22Rv1 (cell line): ENCODE measurements at regions not wholly inside any gene's neighbourhood (a gene's known extent, or its start where the extent isn't known, plus 50 kb on each side); places are given as distances from the start of the nearest gene placed in this dataset.
"Not testable (repeated sequence)": the region's sequence is repeated elsewhere in the genome, so short reads cannot be mapped to it uniquely, and the experiment has no call there.

Experiments used
- H3K27ac ChIP-seq: fragments of 450-650 bp; 2 replicates; pipeline ENCODE4 v1.5.1; 2017
- CTCF ChIP-seq: fragments of 450-650 bp; IDR thresholded peaks from 2 replicates; pipeline ENCODE4 v1.5.1; 2017; ENCODE audit warnings: mild to moderate bottlenecking
- ZFX ChIP-seq: fragments of 450-650 bp; IDR thresholded peaks from 2 replicates; pipeline ENCODE4 v1.6.1; 2017; ENCODE audit warnings: antibody characterized with exemption, borderline replicate concordance

- no peak overlapping the region for H3K27ac ChIP-seq
- no peak for TF ChIP-seq ZFX
- TF ChIP-seq CTCF = no peak
Measured at GRCh38 chr10:36469585-36469984, 655.8 kb upstream of the ANKRD30A start.

- TF ChIP-seq CTCF (no peak), ZFX (no peak)
Measured at GRCh38 chr10:36468620-36469019, 656.8 kb upstream of the ANKRD30A start.

GRCh38 chr10:36465604-36466379, 659.6 kb upstream of the ANKRD30A start:
- no peak overlapping the region for H3K27ac ChIP-seq

More at GRCh38 chr10:36468620-36469019, 656.8 kb upstream of the ANKRD30A start:
- H3K27ac ChIP-seq = no peak overlapping the region

GRCh38 chr10:36464291-36464690, 661.1 kb upstream of the ANKRD30A start:
- TF ChIP-seq CTCF = no peak
- no peak for TF ChIP-seq ZFX

More at GRCh38 chr10:36465604-36466379, 659.6 kb upstream of the ANKRD30A start:
- TF ChIP-seq CTCF (no peak), ZFX (no peak)

GRCh38 chr10:36463390-36463789, 662.0 kb upstream of the ANKRD30A start:
- TF ChIP-seq ZFX (no peak), CTCF (no peak)
- H3K27ac ChIP-seq = no peak overlapping the region

More at GRCh38 chr10:36464291-36464690, 661.1 kb upstream of the ANKRD30A start:
- H3K27ac ChIP-seq = no peak overlapping the region

GRCh38 chr10:36462194-36462593, 663.2 kb upstream of the ANKRD30A start:
- TF ChIP-seq ZFX = no peak
- TF ChIP-seq CTCF = no peak
- H3K27ac ChIP-seq = no peak overlapping the region

GRCh38 chr10:36458437-36458836, 667.0 kb upstream of the ANKRD30A start:
- not testable (repeated sequence) for H3K27ac ChIP-seq

- TF ChIP-seq ZFX (no peak), CTCF (no peak)
- H3K27ac ChIP-seq = no peak overlapping the region
Measured at GRCh38 chr10:36457751-36458150, 667.6 kb upstream of the ANKRD30A start.
